ENCODE measurements at regions not wholly inside any gene's neighbourhood (a gene's known extent, or its start where the extent isn't known, plus 50 kb on each side); places are given as distances from the start of the nearest gene placed in this dataset.

GRCh38 chr1:192737306-192737705 is 71.5 kb upstream of the RGS2 start:
- TF ChIP-seq CTCF (IDR thresholded peaks at IDR 0.05) (no peak), POLR2AphosphoS5 (IDR thresholded peaks at IDR 0.05) (no peak)

Data from transverse colon (tissue), 4 donors.